GM18517 (cell line): ENCODE measurements at regions not wholly inside any gene's neighbourhood (a gene's known extent, or its start where the extent isn't known, plus 50 kb on each side); places are given as distances from the start of the nearest gene placed in this dataset.

Experiments
- ATAC-seq: cut with Tn5 transposase; IDR thresholded peaks from one replicate; pipeline ENCODE4 v1.9.1; 2021; ENCODE audit warnings: mild to moderate bottlenecking, moderate library complexity; ENCODE audit not compliant: unreplicated experiment

DNA sequence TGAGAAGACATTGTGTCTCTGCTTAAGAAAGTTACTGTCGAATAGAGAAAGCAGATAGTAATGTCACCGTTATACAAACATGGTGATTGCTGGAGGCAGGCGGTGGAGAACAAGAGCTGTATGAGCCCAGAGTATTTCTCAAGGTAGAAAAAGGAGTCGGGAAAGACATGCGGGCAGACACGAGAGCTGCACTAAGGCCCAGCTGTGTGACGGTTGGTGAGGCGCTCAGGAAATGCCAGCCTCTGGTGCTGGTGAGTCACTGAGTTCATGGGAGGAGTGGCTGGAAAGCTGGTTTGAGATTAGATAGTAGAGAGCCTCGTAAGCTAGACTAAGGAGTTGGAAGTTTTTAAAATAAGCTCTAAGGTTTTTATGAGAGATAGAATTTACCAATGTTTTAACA lies 390.9 kb upstream of the TRIB2 start:
- no peak for ATAC-seq

DNA sequence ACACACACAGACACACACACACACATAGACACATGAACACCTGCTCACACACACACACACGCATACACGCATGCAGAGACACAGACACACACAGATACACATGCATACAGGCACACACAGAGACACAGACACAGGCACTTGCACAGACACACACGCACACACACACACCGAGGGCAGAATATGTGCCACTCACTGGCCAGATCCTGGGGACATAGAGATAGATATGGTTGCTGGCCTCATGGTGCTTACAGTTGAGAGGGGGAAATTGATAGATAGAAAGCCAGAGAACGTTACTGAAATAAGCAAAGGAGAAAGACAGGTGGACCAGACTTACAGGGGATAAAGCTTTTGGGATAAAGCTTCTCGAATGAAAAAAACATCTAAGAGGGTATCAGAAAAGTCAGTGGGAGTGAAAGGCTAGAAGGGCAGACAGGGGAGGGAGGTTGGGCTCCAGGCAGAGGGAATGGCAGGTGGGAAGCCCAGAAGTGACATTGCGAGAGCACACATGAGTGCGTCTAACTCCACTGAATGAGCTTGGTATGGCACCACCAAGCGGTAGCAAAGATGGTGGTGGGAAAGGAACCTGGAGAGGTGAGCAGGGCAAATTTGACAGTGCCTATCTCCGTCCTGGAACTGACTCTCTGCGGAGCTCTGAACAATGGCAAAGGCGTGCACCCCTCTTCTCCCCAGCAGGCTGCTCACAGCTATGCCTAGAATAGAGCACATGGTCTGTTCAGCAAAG lies 390.1 kb upstream of the TRIB2 start:
- ATAC-seq: no peak

DNA sequence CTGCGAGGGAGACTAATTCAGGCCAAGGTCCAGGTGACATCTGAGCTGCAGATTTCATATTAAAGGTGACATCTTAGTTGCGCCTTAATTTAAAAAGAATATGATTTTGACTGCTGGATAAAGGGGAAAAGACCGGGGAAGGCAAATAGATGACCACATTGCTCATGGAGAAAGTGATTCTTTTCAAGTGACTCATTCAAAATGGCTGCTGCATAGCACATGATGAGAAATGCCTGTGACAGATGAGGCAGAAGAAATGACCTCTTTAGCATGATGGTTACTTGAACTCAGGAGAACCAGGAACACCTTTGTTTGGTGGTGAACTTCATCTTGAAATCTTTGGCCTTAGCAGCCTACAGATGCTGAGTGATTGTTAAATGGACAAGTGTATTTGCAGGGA lies 385.8 kb upstream of the TRIB2 start:
- ATAC-seq: no peak

- ATAC-seq: no peak
Measured at GRCh38 chr2:12331698-12332097, 385.0 kb upstream of the TRIB2 start.

DNA sequence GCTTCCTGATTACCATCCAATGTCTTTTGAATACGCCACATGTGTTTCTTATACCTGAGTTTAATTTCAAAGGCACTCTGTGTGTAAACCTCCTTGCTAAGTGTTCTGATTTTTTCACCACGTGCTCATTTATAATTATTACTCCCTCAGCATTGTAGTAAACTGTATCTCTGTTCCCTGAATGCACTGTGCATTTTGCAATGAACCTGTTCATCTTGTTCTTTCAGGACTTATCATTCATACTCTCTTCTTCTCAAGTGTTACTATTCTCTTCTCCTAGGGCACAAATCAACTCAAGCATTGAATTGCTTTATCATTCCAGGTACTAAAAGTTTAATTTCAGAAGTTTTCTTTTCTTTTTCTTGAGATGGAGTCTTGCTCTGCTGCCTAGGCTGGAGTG lies 383.4 kb upstream of the TRIB2 start:
- no peak for ATAC-seq

GRCh38 chr2:12334412-12334966 lies 382.2 kb upstream of the TRIB2 start:
- no peak for ATAC-seq

DNA sequence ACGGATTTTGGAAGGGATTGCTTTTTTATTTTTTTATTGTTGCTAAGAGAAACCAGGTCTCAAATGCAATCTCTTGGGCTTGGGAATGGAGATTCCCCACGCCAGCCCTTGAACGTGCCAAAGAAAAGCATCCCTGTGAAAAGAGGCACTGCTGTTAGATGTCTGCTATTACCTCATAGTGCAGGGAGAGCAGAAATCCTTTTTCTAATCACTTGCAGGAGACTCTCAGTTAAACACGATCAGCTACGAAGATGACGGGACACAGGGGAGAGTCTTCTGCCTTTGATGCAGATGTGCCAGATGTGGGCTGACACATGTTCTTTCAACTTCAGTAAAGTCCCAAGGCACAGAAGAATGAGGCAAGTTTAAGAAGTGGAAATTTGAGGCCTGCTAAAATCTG lies 381.6 kb upstream of the TRIB2 start:
- no peak for ATAC-seq

DNA sequence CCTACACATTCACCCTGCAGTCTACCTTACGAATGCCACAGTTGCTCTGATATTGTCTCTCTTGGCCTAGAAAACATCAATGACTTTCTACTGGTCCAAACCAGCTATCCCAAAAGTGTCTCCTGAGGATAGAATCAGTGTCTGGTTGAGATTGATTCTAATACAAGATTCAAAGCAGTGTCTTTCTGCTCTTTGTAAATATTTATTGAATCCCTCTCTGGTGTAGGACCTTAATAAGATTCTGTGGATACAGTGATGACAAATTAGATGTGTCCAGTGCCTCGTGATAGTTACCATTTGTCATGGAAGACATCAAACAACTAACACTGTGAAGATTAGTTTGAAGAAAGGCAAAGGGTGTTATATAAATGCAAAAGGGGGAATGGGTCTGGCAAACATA lies 380.7 kb upstream of the TRIB2 start:
- no peak for ATAC-seq

DNA sequence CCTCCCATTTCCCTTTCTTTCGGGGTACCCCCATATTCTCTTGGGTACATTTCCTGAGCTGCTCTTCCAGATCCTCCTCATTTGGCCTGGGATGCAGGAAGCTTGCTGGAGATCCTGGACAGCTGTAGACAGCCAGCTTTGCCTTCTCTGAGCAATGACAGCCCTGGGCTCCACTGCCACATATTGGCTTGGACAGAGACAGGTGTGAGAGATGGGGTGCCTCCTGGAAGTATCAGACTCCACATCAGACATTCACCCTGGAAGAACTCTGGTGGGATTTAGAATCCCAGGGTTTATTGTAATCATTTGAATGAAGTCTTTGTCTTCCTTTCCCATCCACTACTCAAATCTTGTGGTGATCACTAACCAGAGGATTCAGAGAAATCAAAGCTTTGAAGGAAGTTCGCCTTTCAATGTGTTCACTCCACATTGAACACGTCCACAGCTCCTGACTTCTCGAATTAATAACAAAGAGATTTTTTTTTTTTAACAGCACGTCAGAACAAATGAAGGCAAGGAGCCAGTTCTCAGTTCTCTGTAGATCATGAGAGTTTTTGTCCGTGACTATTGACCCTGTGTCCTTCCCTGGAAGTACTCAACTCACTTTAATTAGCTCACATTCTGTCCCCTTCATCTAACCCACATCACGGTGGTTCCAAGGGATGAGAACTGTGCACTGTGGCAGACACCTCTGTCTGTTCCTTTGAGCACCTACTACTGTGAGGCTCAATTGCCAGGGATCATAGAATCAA lies 377.6 kb upstream of the TRIB2 start:
- no peak for ATAC-seq

- ATAC-seq: no peak
Measured at GRCh38 chr2:12340164-12340563, 376.6 kb upstream of the TRIB2 start.

- no peak for ATAC-seq
Measured at GRCh38 chr2:12341215-12341614, 375.5 kb upstream of the TRIB2 start.

- ATAC-seq: no peak
Measured at GRCh38 chr2:12341920-12342319, 374.8 kb upstream of the TRIB2 start.

DNA sequence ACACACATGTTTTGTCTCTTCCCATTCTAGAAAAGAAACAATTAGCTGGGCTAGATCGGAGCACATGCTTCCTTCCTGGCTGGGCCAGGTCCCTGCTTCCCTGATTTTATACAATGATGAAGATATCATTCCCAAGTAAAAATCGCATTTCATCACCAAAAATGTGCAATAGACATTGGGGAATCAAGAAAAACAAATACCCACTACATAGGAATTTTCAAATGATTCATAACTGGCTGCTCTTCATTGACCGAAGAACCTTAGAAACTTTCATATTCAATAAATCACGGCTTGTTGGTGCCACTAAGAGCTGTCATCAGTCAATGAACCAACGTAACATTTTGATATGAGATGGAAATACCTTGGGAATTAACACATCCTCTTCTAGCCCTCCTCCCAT lies 373.6 kb upstream of the TRIB2 start:
- ATAC-seq: no peak

DNA sequence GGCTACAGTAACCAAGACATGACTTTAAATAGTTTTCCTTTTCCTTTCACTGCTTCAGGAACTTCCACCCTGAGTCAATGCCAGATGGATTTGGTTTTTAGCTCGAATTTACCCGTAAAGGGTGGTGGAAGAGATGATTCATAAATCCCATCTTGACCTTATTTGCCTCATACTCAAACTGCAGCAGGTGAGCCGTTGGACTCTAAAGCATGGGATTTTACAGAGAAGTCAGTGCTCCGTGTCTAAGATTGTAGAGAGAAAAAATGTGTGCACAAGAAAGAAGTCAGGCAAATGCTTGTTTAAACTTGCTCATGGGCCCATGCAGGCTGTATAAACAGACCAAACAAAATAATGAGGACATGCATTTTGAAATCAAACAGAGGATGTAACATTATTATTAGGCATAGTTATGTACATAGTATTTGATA lies 369.7 kb upstream of the TRIB2 start:
- ATAC-seq: no peak

- no peak for ATAC-seq
Measured at GRCh38 chr2:12348216-12348615, 368.5 kb upstream of the TRIB2 start.

GRCh38 chr2:12350821-12351220 lies 365.9 kb upstream of the TRIB2 start:
- no peak for ATAC-seq

- ATAC-seq: no peak
Measured at GRCh38 chr2:12352889-12353288, 363.8 kb upstream of the TRIB2 start.

DNA sequence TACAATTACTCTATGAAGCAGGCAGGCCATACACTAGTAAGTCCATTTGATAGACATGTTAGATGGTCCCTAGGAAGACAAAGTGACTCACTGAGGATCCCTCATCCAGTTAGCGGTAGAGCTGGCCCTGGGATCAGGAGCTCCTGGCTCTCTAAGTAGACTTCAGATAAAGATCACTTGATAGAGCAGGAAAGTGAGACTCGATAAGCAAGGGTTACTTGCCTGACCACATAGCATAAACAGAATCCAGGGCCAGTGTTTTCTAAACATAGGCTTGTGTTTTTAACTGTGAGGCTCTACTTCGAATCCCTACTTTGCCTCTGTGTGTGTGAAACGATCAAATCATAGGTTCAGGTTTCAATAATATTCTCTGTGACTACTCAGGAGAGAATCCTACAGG lies 355.2 kb upstream of the TRIB2 start:
- ATAC-seq: no peak

DNA sequence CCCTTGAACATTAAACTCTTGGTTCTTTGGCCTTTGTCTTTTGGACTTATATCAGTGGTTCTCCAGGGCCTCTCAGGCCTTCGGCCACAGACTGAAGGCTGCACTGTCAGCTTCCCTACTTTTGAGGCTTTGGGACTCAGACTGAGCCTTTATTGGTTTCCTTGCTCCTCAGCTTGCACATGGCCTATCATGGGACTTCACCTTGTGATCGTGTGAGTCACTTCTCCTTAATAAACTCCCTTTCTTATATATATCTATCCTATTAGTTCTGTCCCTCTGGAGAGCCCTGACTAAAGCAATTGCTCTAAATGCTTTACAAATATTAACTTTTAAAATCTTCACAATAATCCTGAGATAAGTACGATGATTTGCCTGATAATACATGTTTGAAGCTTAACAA lies 353.6 kb upstream of the TRIB2 start:
- no peak for ATAC-seq

DNA sequence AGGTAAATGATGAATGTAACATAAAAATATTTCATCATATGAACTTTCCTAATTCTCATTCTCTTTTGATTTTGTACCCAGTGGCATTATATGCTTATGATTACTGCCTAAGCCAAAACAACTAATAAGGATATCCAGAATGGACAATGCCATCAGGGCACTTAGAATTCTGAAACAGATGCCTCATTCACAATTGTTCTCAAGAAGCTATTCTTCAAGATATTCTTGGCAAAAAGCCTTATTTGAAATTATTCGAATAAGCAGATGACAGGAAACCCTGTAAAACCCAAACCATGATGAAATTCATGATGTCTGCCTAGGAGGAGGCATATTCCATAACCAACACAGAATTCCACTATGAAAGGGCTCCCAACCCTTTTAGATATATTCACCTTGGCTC lies 353.2 kb upstream of the TRIB2 start:
- ATAC-seq: no peak

DNA sequence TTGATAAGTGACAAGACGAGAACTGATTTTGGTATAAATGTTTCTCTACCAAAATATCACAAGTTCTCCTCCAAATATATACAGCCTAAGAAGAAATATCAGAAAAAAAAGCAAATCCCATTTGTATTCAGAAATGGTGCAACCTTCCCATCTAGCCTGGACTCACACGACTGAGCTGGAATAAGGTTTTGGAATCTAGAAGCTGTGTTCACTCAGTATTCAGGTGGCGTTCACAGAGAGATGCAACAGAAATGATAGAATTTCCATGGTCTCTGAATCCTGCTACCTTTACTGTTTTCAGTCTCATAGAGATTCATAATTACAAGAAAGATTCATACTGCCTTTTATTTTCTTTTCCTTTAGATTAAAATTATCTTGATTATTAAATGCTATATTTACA lies 347.2 kb upstream of the TRIB2 start:
- no peak for ATAC-seq

DNA sequence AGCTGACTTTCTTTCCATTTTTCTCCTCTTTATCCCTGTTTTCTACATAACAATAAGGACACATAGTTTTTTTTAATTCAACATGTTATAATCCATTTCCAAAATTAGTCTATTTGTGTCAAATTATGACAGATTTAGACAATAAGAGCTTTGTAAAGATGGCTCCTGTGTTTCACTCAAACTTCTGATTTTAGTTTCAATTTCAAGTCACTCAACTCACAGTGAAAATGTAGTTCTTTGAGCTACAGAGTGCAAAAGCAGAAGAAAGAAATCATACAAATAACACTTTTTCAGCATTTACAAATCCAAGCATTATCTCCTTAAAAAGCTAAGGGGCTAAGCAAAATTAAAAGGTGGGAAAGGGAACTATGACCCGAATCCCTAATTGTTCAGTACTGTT lies 340.7 kb upstream of the TRIB2 start:
- ATAC-seq: no peak
